CD4-positive, alpha-beta T cell (primary cell): ENCODE measurements at regions not wholly inside any gene's neighbourhood (a gene's known extent, or its start where the extent isn't known, plus 50 kb on each side); places are given as distances from the start of the nearest gene placed in this dataset.
A peak's percentile ranks its signal among the peaks of the same experiment; 100 is the strongest.

Experiments used
- ATAC-seq: fragments of 200-7000 bp; cut with Tn5 transposase; one replicate; pipeline ENCODE4 v1.10.0; 2022; ENCODE audit warnings: mild to moderate bottlenecking; ENCODE audit not compliant: poor library complexity
- CTCF ChIA-PET: fragments of 350-600 bp; sonication (Branson Sonifier 250); formaldehyde crosslinking; loops from one replicate; lab custom pipeline; 2021; ENCODE audit warnings: antibody characterized with exemption, inconsistent platforms; lab: Charles Lee
- POLR2A ChIA-PET: fragments of 350-600 bp; sonication (Branson Sonifier 250); formaldehyde crosslinking; loops from one replicate; lab custom pipeline; 2021; ENCODE audit warnings: antibody characterized with exemption, inconsistent platforms; lab: Charles Lee
- DNase-seq, 14 experiments: peaks; one replicate each; pipeline ENCODE4 v3.0.0-alpha.2; 2013 to 2020; ENCODE audit warnings: mixed read lengths in 2 of 14
- H3K27ac ChIP-seq, 2 donors: one replicate each; pipeline versions ENCODE4 v1.5.1 to v1.7.0; 2013; ENCODE audit warnings: low read length in 2 of 2, low read depth in 1 of 2, mild to moderate bottlenecking in 1 of 2
- H3K27me3 ChIP-seq, 2 experiments: 1 replicate in 1 of 2; 2 replicates in 1 of 2; pipeline versions ENCODE4 v1.6.1 to v1.7.0; 2013; ENCODE audit warnings: low read length in 2 of 2, control low read depth in 1 of 2, mild to moderate bottlenecking in 1 of 2, moderate library complexity in 1 of 2; ENCODE audit not compliant: insufficient read depth in 2 of 2, control insufficient read depth in 1 of 2
- H3K36me3 ChIP-seq: one replicate; pipeline ENCODE4 v1.6.1; 2013; ENCODE audit warnings: low read length, control low read depth; ENCODE audit not compliant: insufficient read depth
- H3K4me1 ChIP-seq: one replicate; pipeline ENCODE4 v1.6.1; 2013; ENCODE audit warnings: low read length, control low read depth; ENCODE audit not compliant: insufficient read depth
- H3K4me3 ChIP-seq: one replicate; pipeline ENCODE4 v1.5.1; 2013; ENCODE audit warnings: mild to moderate bottlenecking, low read length, moderate library complexity
- H3K9me3 ChIP-seq, 2 experiments: 1 replicate in 1 of 2; 2 replicates in 1 of 2; pipeline versions ENCODE4 v1.6.1 to v1.7.0; 2013; ENCODE audit warnings: low read length in 2 of 2, mild to moderate bottlenecking in 2 of 2, control low read depth in 1 of 2, moderate library complexity in 1 of 2; ENCODE audit not compliant: control insufficient read depth in 1 of 2, insufficient read depth in 1 of 2
- H3K27ac Mint-ChIP-seq: one replicate; pipeline ENCODE4 v1.8.0; 2020; ENCODE audit warnings: mixed read lengths
- H3K27me3 Mint-ChIP-seq: one replicate; pipeline ENCODE4 v1.8.0; 2021; ENCODE audit warnings: mixed read lengths
- H3K36me3 Mint-ChIP-seq: one replicate; pipeline ENCODE4 v1.8.0; 2021; ENCODE audit warnings: low read depth, mixed read lengths
- H3K4me1 Mint-ChIP-seq: one replicate; pipeline ENCODE4 v1.8.0; 2021; ENCODE audit warnings: low read depth, mixed read lengths
- H3K4me3 Mint-ChIP-seq: one replicate; pipeline ENCODE4 v1.8.0; 2020; ENCODE audit warnings: mild to moderate bottlenecking, mixed read lengths
- H3K9me3 Mint-ChIP-seq: one replicate; pipeline ENCODE4 v1.8.0; 2020; ENCODE audit warnings: mixed read lengths
- CTCF ChIP-seq: fragments of 200-600 bp; IDR thresholded peaks from one replicate; pipeline ENCODE4 v1.8.0; 2022; ENCODE audit warnings: antibody characterized with exemption, mild to moderate bottlenecking
- intact Hi-C, 2 experiments: fragments of 100-400 bp; cut with DNase I in 1 of 2; cut with micrococcal nuclease in 1 of 2; formaldehyde crosslinking; loops; one replicate each; pipeline versions ENCODE4 v1.15.1 to v1.9.0; 2023 to 2025; cut with DNase I, micrococcal nuclease

- H3K27ac Mint-ChIP-seq, result peak overlapping the region; percentile 28
- no peaks in the 10 kb centered on the region for H3K9me3 ChIP-seq
- H3K9me3 Mint-ChIP-seq, result no peaks in the 10 kb centered on the region
- ATAC-seq (no peak), DNase-seq (no peak)
- no peaks in the 10 kb centered on the region for H3K36me3 ChIP-seq
- no peak for TF ChIP-seq CTCF
- ChIA-PET CTCF (no interaction called here), POLR2A (interaction anchor here (1.1 kb wide), 1 partner anchor 51 kb away, joined by 3 read pairs; no protein-coding TSS in a partner anchor)
- H3K4me3 ChIP-seq, result no peak overlapping the region
- no peaks in the 10 kb centered on the region for H3K27me3 ChIP-seq
- no peak overlapping the region for H3K4me3 Mint-ChIP-seq
- no peaks in the 10 kb centered on the region for H3K36me3 Mint-ChIP-seq
- peaks cover 15% of the 10 kb centered on the region for H3K4me1 ChIP-seq
- H3K4me1 Mint-ChIP-seq, result peaks cover 36% of the 10 kb centered on the region
- no peak overlapping the region for H3K27ac ChIP-seq
- no peaks in the 10 kb centered on the region for H3K27me3 Mint-ChIP-seq
- intact Hi-C loops, result loop anchor here in 1 of 2 experiments (5.0 kb wide), 1 partner anchor 126 kb away; no protein-coding TSS in a partner anchor
These were observed 129.1 kb upstream of the MAX start for GRCh38 chr14:65231286-65231980.

- DNase-seq (no peak), ATAC-seq (no peak)
- Histone ChIP-seq H3K27me3 (no peaks in the 10 kb centered on the region), H3K27ac (no peak overlapping the region), H3K4me1 (peaks cover 7% of the 10 kb centered on the region), H3K9me3 (no peaks in the 10 kb centered on the region), H3K4me3 (no peak overlapping the region), H3K36me3 (no peaks in the 10 kb centered on the region)
- Mint-ChIP-seq H3K4me3 (no peak overlapping the region), H3K27ac (no peak overlapping the region), H3K27me3 (no peaks in the 10 kb centered on the region), H3K36me3 (no peaks in the 10 kb centered on the region), H3K4me1 (peaks cover 19% of the 10 kb centered on the region), H3K9me3 (no peaks in the 10 kb centered on the region)
- intact Hi-C loops, result loop anchor here in 1 of 2 experiments (5.0 kb wide), 1 partner anchor 122 kb away; no protein-coding TSS in a partner anchor
- ChIA-PET CTCF (no interaction called here), POLR2A (no interaction called here)
- no peak for TF ChIP-seq CTCF
These were observed 132.5 kb upstream of the MAX start for GRCh38 chr14:65234752-65235361.

GRCh38 chr14:65237023-65237814 lies 134.9 kb upstream of the MAX start:
- intact Hi-C loops, result no loop called here
- Mint-ChIP-seq H3K36me3 (no peaks in the 10 kb centered on the region), H3K4me3 (no peak overlapping the region), H3K4me1 (peaks cover 17% of the 10 kb centered on the region), H3K27ac (no peak overlapping the region), H3K9me3 (no peaks in the 10 kb centered on the region), H3K27me3 (no peaks in the 10 kb centered on the region)
- Histone ChIP-seq H3K4me3 (no peak overlapping the region), H3K27me3 (no peaks in the 10 kb centered on the region), H3K4me1 (peaks cover 5% of the 10 kb centered on the region), H3K9me3 (no peaks in the 10 kb centered on the region), H3K36me3 (no peaks in the 10 kb centered on the region), H3K27ac (no peak overlapping the region)
- DNase-seq (no peak), ATAC-seq (no peak)
- ChIA-PET POLR2A (interaction anchor here (0.5 kb wide), 1 partner anchor 44 kb away, joined by 3 read pairs; no protein-coding TSS in a partner anchor), CTCF (no interaction called here)
- TF ChIP-seq CTCF, result no peak
